Fibroblast of the aortic adventitia (primary cell): ENCODE measurements at regions not wholly inside any gene's neighbourhood (a gene's known extent, or its start where the extent isn't known, plus 50 kb on each side); places are given as distances from the start of the nearest gene placed in this dataset.

Experiments used
- DNase-seq: peaks from one replicate; pipeline ENCODE4 v3.0.0-alpha.2; 2010; ENCODE audit warnings: low read depth
- H3K4me3 ChIP-seq: 2 replicates; pipeline ENCODE4 v1.5.1; 2011; ENCODE audit warnings: low read depth, mild to moderate bottlenecking, control low read depth, low read length, moderate library complexity
- CTCF ChIP-seq: IDR thresholded peaks from 2 replicates; pipeline ENCODE4 v1.5.1; 2011; ENCODE audit warnings: mild to moderate bottlenecking, low read length, control low read depth, inconsistent platforms; ENCODE audit not compliant: insufficient read depth

GRCh38 chr2:41399437-41400087 lies 648.3 kb upstream of the PKDCC start:
- no peak for DNase-seq
- no peak overlapping the region for H3K4me3 ChIP-seq
- TF ChIP-seq CTCF = no peak

- no peak overlapping the region for H3K4me3 ChIP-seq
- DNase-seq = no peak
- TF ChIP-seq CTCF = no peak
Measured at GRCh38 chr2:41400088-41400665, 647.6 kb upstream of the PKDCC start.

- no peak for DNase-seq
- TF ChIP-seq CTCF = no peak
- H3K4me3 ChIP-seq = no peak overlapping the region
Measured at GRCh38 chr2:41405441-41405840, 642.4 kb upstream of the PKDCC start.

GRCh38 chr2:41409328-41409727 lies 638.5 kb upstream of the PKDCC start:
- no peak overlapping the region for H3K4me3 ChIP-seq
- TF ChIP-seq CTCF = no peak
- DNase-seq = no peak

GRCh38 chr2:41410011-41410410 lies 637.8 kb upstream of the PKDCC start:
- DNase-seq = no peak
- H3K4me3 ChIP-seq = no peak overlapping the region
- no peak for TF ChIP-seq CTCF

GRCh38 chr2:41413813-41414485 lies 633.9 kb upstream of the PKDCC start:
- TF ChIP-seq CTCF = no peak
- DNase-seq = no peak
- no peak overlapping the region for H3K4me3 ChIP-seq
